ENCODE measurements at regions not wholly inside any gene's neighbourhood (a gene's known extent, or its start where the extent isn't known, plus 50 kb on each side); places are given as distances from the start of the nearest gene placed in this dataset.

GRCh38 chr9:111150181-111150580 is 111.9 kb upstream of the LPAR1 start (continued):
- TF ChIP-seq RAD21 (IDR thresholded peaks at IDR 0.05; ENCODE audit: low read depth) (no peak), EZH2 (IDR thresholded peaks at IDR 0.05) (no peak), FOSL1 (IDR thresholded peaks at IDR 0.05; ENCODE audit: low read depth) (no peak), ELF1 (IDR thresholded peaks at IDR 0.05; ENCODE audit: borderline replicate concordance, low read depth) (no peak), SP1 (IDR thresholded peaks at IDR 0.05; ENCODE audit: low read depth) (no peak)

DNA sequence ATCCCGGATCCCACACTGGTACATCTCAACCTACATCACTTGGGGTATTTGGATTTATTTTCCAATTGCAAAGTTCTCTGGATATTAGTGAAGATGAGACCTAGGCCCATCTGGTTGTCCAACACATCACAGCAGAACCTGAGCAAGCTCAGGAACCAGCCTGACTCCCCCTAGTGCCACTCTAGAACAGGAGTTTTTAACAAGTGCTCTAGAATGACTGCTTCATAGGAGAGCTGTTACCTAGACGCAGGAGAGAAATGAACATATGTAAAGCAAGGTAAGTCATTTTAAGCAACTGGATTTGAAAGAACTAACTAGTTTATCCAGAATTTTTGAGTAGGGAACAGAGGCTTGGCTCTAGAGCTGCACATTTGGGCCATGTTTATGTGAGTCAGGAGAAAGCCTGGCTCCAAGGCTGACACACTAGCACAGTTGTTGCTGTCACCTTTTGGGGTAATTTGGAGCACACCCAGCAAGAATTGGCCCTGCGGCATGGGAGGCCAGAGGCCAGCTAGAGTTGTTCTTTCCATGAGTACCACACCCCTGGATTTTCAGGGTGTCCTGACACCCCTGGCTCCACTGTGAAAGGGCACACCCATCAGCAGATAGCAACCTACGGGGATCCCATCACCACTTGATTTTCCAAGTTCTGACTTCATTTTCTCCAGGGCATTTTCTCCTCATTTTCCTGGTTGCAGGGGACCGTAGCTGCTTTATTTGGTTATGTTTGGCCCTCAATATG is 110.9 kb upstream of the LPAR1 start:
- DNase-seq (ENCODE audit: low read depth, low spot score) = peak; percentile 3
- Histone ChIP-seq H3K27ac (ENCODE audit: low read depth, low read length) (no peak overlapping the region), H2AFZ (ENCODE audit: low read depth, low read length, poor library complexity, severe bottlenecking) (no peak overlapping the region), H3K27me3 (ENCODE audit: insufficient read depth, low read length) (no peaks in the 10 kb centered on the region), H4K20me1 (ENCODE audit: insufficient read depth) (no peaks in the 10 kb centered on the region), H3K9me3 (ENCODE audit: control insufficient read depth in 1 of 2, insufficient read depth in 1 of 2, low read depth in 1 of 2, low read length in 2 of 2) (no peaks in the 10 kb centered on the region), H3K79me2 (ENCODE audit: insufficient read depth, low read length) (no peaks in the 10 kb centered on the region), H3K9ac (ENCODE audit: low read length) (no peak overlapping the region), H3K4me3 (replicated peaks in 1 of 2; ENCODE audit: low read depth in 1 of 2, low read length in 2 of 2) (no peak overlapping the region), H3K9me2 (ENCODE audit: insufficient read depth) (no peaks in the 10 kb centered on the region), H3K4me2 (ENCODE audit: low read length) (no peak overlapping the region), H3K36me3 (ENCODE audit: control insufficient read depth in 1 of 2, insufficient read depth in 2 of 2, low read length in 2 of 2) (no peaks in the 10 kb centered on the region), H3K4me1 (ENCODE audit: control insufficient read depth in 1 of 2, insufficient read depth in 2 of 2, low read length in 2 of 2) (no peaks in the 10 kb centered on the region)
- TF ChIP-seq RAD21 (IDR thresholded peaks at IDR 0.05; ENCODE audit: low read depth) (peak; percentile 25; the same call in 1 of the 2 replicates), ZFX (IDR thresholded peaks at IDR 0.05) (no peak), CTCF (IDR thresholded peaks at IDR 0.05 in 2 of 3, conservative IDR thresholded peaks at IDR 0.05 in 1 of 3; ENCODE audit: borderline replicate concordance in 1 of 3, insufficient read depth in 1 of 3, low read depth in 2 of 3, low read length in 2 of 3) (peak; percentile 13 to 40 (median 33); a peak in 3 of 6 replicates)
- ChIA-PET CTCF (no interaction called here), POLR2A (interaction anchor here (0.6 kb wide), 1 partner anchor 450 kb away, joined by 3 read pairs; the partner anchor contains the start of gene PTGR1), RAD21 (ENCODE audit: low non-redundant PET in 1 of 2, low total read pairs in 2 of 2, uncharacterized antibody in 2 of 2, unreplicated experiment in 2 of 2) (no interaction called here)
- BruUV-seq (replicated peaks) = no TSS peak
- peak; percentile 74 for ATAC-seq
- intact Hi-C loops (cut with micrococcal nuclease) = loop anchor here (5.0 kb wide), 1 partner anchor 512 kb away; no protein-coding TSS in a partner anchor

Data from HCT116 (cell line).